ENCODE measurements at regions not wholly inside any gene's neighbourhood (a gene's known extent, or its start where the extent isn't known, plus 50 kb on each side); places are given as distances from the start of the nearest gene placed in this dataset.

DNA sequence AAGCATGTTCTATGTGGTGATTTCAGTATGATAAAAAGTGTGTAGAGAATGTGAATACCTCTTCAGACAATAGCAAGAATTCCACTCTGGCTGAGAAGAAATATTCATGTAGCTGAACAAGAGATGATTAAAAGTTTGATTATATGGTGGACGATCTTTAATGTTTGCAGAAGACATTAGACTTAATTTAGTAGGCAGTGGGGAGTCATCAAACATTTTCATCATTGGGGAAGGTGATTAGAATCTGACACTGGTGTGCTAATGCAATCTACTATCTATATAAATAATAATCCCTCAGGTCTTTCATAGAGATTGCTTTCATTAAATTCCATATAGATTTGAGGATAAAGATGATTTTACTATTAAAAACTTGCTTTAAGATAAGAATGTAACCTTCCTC lies 761.0 kb downstream of the SOCS6 start:
- TF ChIP-seq SIN3A (IDR thresholded peaks at IDR 0.05; ENCODE audit: borderline replicate concordance, insufficient read depth, low read length), result no peak
- TF ChIP-seq POLR2AphosphoS5 (IDR thresholded peaks at IDR 0.05; ENCODE audit: low read depth, low read length), result no peak

Data from PFSK-1 (cell line).